Choroid plexus epithelial cell (primary cell): ENCODE measurements at regions not wholly inside any gene's neighbourhood (a gene's known extent, or its start where the extent isn't known, plus 50 kb on each side); places are given as distances from the start of the nearest gene placed in this dataset.

Experiments used
- DNase-seq: peaks from one replicate; pipeline ENCODE4 v3.0.0-alpha.2; 2010; ENCODE audit warnings: low read depth
- H3K4me3 ChIP-seq: 2 replicates; pipeline ENCODE4 v1.5.1; 2011; ENCODE audit warnings: low read depth, mild to moderate bottlenecking, control low read depth, low read length, moderate library complexity
- TF ChIP-seq, protein P1 (sequence below): conservative IDR thresholded peaks from 2 replicates; pipeline ENCODE4 v1.5.1; 2011; ENCODE audit warnings: low read depth, mild to moderate bottlenecking, control low read depth, inconsistent platforms, low read length, moderate library complexity

DNA sequence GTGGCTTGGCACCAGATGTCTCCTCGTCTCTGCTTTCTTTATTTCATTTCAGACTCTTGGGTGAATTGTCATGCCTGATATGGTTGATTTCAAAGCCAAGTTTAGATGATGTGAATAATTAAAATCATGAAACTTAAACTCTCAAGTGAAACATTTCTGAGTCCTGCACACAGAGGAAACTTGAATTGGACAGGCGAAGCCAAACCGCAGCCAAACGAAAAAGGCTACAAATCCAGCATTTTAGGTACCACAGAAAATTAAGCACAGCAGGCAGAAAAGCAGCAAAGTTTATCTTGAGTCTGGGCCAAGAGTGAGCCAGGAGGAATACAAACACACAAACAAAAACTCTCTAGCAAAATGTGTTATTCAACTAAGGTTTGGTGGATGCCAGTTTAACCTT lies 659.8 kb upstream of the KLF4 start:
- H3K4me3 ChIP-seq = no peak overlapping the region
- TF ChIP-seq, protein P1, sequence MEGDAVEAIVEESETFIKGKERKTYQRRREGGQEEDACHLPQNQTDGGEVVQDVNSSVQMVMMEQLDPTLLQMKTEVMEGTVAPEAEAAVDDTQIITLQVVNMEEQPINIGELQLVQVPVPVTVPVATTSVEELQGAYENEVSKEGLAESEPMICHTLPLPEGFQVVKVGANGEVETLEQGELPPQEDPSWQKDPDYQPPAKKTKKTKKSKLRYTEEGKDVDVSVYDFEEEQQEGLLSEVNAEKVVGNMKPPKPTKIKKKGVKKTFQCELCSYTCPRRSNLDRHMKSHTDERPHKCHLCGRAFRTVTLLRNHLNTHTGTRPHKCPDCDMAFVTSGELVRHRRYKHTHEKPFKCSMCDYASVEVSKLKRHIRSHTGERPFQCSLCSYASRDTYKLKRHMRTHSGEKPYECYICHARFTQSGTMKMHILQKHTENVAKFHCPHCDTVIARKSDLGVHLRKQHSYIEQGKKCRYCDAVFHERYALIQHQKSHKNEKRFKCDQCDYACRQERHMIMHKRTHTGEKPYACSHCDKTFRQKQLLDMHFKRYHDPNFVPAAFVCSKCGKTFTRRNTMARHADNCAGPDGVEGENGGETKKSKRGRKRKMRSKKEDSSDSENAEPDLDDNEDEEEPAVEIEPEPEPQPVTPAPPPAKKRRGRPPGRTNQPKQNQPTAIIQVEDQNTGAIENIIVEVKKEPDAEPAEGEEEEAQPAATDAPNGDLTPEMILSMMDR = no peak

DNA sequence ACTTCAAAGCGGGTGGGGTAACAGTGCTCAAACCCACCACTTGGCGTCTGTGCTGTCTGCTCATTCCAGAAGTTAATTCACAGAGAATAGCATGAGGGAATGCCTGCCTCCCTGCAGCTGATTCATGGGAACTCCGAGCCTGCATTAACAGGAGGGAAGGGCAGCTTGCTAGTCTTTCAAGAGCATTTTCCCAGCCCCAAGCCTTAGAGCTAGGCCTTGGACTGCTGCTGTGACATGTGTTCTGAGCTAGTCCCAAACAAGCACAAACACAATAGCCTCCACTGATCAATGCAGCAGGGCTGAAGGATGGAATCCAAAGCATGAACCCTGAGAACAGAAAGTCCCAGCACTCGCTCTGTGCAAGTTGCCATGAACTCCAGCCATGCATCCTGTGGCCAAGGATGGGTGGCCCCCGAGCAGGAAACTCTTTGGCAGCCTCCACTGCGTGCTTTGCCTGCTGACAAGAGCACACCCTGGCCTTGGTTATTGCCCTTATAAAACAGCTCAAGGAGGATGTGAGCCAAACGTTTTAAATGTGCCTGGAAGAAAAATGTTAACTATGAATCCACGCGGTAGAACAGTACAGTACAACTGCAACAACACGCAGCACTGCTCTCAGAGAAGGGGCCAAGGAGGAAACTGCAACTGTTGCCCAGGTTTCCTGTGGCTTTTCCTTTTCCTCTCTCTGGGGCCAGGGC lies 653.1 kb upstream of the KLF4 start:
- TF ChIP-seq, protein P1 = peak; percentile 31
- peak; percentile 96 for DNase-seq
- no peak overlapping the region for H3K4me3 ChIP-seq

More for the DNA sequence above, 659.8 kb upstream of the KLF4 start:
- no peak for DNase-seq

DNA sequence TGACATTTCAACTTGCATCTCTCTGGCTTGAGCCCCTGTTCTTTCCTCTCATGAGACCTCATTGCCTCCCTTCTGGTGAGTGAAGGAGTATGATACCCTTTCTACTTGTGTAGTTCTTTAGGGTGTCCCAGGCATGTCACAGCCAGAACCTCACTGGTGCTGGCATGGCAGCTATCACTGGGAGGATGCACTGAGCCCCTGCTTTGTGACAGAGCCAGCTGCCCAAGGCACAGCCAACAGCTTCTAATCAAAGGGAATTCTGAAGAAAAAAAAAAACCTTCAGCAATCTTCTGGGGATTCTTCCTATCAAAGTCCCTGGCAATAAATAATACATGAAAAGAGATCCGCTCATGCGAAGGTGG lies 652.6 kb upstream of the KLF4 start:
- no peak for DNase-seq
- TF ChIP-seq, protein P1 = no peak
- no peak overlapping the region for H3K4me3 ChIP-seq

DNA sequence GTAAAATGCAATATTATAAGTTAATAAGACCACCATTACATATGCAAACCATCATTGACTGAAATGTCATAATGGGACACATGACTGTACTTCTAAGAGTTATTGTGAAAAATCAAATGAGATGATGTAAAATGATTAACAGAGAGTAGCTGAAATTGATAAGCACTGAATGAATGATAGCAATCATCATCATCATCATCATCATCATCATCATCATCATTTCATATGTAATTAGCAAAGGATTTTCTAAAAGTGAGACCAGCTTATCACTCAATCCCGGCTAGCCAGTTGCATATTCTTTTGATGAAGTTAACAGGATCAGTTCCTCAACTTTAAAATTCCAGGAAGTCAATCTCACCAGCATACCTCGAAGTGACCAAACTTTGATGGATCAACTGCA lies 650.3 kb upstream of the KLF4 start:
- no peak for DNase-seq
- H3K4me3 ChIP-seq = no peak overlapping the region
- TF ChIP-seq, protein P1 = no peak

DNA sequence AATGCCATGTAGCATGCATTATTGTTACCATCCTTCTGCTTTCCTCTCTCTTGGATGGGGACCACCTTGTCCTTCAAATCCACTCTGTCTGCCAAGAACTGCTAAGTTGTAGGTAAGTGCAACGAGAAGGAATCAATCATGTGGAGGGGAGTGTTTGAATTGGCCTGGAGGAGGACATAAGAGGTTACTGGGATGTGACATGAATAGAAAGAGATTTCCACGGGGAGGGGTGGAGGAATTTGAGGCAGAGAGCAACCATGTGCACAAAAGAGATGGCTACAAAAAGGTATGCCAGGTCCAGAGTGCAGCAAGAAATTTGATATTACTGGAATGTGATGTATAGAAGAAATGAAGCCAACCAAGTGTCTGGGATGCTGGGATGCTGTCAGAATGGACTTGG lies 648.9 kb upstream of the KLF4 start:
- TF ChIP-seq, protein P1 = no peak
- H3K4me3 ChIP-seq = no peak overlapping the region
- no peak for DNase-seq

- TF ChIP-seq, protein P1 = no peak
- no peak for DNase-seq
- H3K4me3 ChIP-seq = no peak overlapping the region
Observed at GRCh38 chr9:108136656-108137055, 647.1 kb upstream of the KLF4 start.

DNA sequence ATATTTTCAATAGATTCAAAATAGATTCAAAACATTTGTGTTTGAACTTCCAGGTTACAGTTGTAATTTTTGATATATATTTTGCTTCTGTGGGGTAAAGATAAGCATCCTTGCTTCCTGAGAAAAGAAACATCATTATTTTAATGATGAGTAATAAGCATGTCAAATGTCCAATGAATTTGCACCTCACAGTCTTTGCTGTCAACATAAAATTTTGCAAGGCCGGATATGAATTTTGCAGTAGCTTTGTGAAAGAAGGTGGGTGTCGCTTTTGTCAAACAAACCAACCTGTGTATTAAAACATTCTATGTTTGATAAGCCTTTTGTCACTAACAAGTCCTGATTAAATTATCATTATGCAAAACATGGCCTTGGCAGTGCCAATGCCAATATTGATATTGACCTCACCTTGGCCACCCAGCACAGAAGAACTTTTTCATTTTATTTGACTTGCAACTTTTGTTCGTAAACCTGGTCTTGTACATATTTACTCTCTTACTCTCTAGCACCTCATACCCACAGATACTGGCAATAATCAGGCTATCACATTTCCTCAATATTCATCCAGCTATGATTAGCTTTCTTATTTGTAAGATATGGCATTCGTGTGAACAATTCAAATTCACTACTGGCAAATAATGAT lies 645.0 kb upstream of the KLF4 start:
- TF ChIP-seq, protein P1 = no peak
- DNase-seq = no peak
- no peak overlapping the region for H3K4me3 ChIP-seq
